ENCODE measurements at regions not wholly inside any gene's neighbourhood (a gene's known extent, or its start where the extent isn't known, plus 50 kb on each side); places are given as distances from the start of the nearest gene placed in this dataset.
"Not testable (repeated sequence)": the region's sequence is repeated elsewhere in the genome, so short reads cannot be mapped to it uniquely, and the experiment has no call there.

GRCh38 chr5:176040105-176040801 lies 72.1 kb upstream of the THOC3 start:
- not testable (repeated sequence) for TF ChIP-seq EZH2 (IDR thresholded peaks at IDR 0.05; ENCODE audit: low read length, unreplicated experiment); CTCF (conservative IDR thresholded peaks at IDR 0.05; ENCODE audit: low read depth, low read length); EZH2phosphoT487 (IDR thresholded peaks at IDR 0.05; ENCODE audit: borderline replicate concordance, low read length)

Data from PC-3 (cell line).